Astrocyte of the cerebellum (primary cell): ENCODE measurements at regions not wholly inside any gene's neighbourhood (a gene's known extent, or its start where the extent isn't known, plus 50 kb on each side); places are given as distances from the start of the nearest gene placed in this dataset.

ENCODE experiments used
- DNase-seq: peaks from one replicate; pipeline ENCODE4 v3.0.0-alpha.2; 2011; ENCODE audit warnings: low read depth
- H3K4me3 ChIP-seq: 2 replicates; pipeline ENCODE4 v1.5.1; 2011; ENCODE audit warnings: mild to moderate bottlenecking, low read depth, low read length, moderate library complexity
- in situ Hi-C: cut with HindIII; loops from 2 replicates; pipeline ENCODE4 v1.10.0; 2017; ENCODE audit warnings: low sequenced_read_pairs
- TF ChIP-seq, protein P1 (sequence below): IDR thresholded peaks from 2 replicates; pipeline ENCODE4 v1.5.1; 2012; ENCODE audit warnings: low read length, low read depth, moderate library complexity, mild to moderate bottlenecking; ENCODE audit errors: missing control alignments

DNA sequence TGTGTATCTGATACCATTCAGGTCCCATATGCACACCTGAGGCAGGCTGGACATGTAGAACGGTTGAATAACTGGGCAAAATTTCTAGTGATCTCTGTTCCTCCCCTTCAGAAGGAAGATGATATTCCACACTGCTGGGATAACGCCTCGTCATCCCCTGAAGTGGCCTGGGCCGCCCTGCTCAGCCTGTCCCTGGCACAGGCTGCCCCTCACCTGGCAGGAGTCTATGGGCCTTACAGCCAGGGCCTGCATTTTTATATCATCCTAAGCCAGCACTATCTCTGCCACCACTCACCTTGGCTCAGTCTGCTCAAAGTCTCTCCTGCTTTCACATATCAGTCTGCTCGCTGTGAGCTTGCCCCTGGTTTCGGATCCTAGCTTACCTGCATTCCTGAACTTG is 209.2 kb downstream of the CSNK2A3 start:
- no peak for DNase-seq
- in situ Hi-C loops = no loop called here
- TF ChIP-seq, protein P1, sequence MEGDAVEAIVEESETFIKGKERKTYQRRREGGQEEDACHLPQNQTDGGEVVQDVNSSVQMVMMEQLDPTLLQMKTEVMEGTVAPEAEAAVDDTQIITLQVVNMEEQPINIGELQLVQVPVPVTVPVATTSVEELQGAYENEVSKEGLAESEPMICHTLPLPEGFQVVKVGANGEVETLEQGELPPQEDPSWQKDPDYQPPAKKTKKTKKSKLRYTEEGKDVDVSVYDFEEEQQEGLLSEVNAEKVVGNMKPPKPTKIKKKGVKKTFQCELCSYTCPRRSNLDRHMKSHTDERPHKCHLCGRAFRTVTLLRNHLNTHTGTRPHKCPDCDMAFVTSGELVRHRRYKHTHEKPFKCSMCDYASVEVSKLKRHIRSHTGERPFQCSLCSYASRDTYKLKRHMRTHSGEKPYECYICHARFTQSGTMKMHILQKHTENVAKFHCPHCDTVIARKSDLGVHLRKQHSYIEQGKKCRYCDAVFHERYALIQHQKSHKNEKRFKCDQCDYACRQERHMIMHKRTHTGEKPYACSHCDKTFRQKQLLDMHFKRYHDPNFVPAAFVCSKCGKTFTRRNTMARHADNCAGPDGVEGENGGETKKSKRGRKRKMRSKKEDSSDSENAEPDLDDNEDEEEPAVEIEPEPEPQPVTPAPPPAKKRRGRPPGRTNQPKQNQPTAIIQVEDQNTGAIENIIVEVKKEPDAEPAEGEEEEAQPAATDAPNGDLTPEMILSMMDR = no peak
- no peak overlapping the region for H3K4me3 ChIP-seq

- H3K4me3 ChIP-seq = no peak overlapping the region
- in situ Hi-C loops = no loop called here
- DNase-seq = no peak
- TF ChIP-seq, protein P1 = no peak
Observed at GRCh38 chr11:11142430-11142829, 210.6 kb downstream of the CSNK2A3 start.

GRCh38 chr11:11141065-11141464 is 212.0 kb downstream of the CSNK2A3 start:
- no peak for DNase-seq
- in situ Hi-C loops = no loop called here

GRCh38 chr11:11140510-11140909 is 212.5 kb downstream of the CSNK2A3 start:
- in situ Hi-C loops = no loop called here
- TF ChIP-seq, protein P1 = no peak
- no peak overlapping the region for H3K4me3 ChIP-seq
- no peak for DNase-seq

More at GRCh38 chr11:11141065-11141464, 212.0 kb downstream of the CSNK2A3 start:
- no peak overlapping the region for H3K4me3 ChIP-seq
- TF ChIP-seq, protein P1 = no peak

- TF ChIP-seq, protein P1 = no peak
- in situ Hi-C loops = no loop called here
- no peak for DNase-seq
- no peak overlapping the region for H3K4me3 ChIP-seq
Observed at GRCh38 chr11:11137339-11137738, 215.7 kb downstream of the CSNK2A3 start.

- TF ChIP-seq, protein P1 = no peak
- H3K4me3 ChIP-seq = no peak overlapping the region
- in situ Hi-C loops = no loop called here
- no peak for DNase-seq
Observed at GRCh38 chr11:11135820-11136476, 217.1 kb downstream of the CSNK2A3 start.
